A549 (cell line): ENCODE measurements at regions not wholly inside any gene's neighbourhood (a gene's known extent, or its start where the extent isn't known, plus 50 kb on each side); places are given as distances from the start of the nearest gene placed in this dataset.

ENCODE experiments used
- ATAC-seq, 2 experiments: fragments of 200-7000 bp in 1 of 2; fragments of >200 bp in 1 of 2; cut with Nextera tagmentation in 1 of 2; cut with Tn5 transposase in 1 of 2; 3 replicates each; pipeline versions ENCODE4 v1.8.0 to v1.9.1; 2018 to 2020; ENCODE audit warnings: mild to moderate bottlenecking in 1 of 2, moderate library complexity in 1 of 2
- CTCF ChIA-PET: fragments of 300-600 bp; sonication (Branson Sonifier 250); formaldehyde crosslinking; extraction: SDS; loops from one replicate; lab custom pipeline; 2021; ENCODE audit warnings: antibody characterized with exemption, inconsistent platforms; lab: Yijun Ruan, JAX
- POLR2A ChIA-PET: fragments of 350-600 bp; formaldehyde crosslinking; extraction: SDS; loops from one replicate; lab custom pipeline; 2021; ENCODE audit warnings: antibody characterized with exemption, inconsistent platforms; lab: Yijun Ruan, JAX
- DNase-seq, 2 experiments: peaks; one replicate each; pipeline versions ENCODE4 v3.0.0 to v3.0.0-alpha.2; 2011 to 2016; ENCODE audit warnings: low read depth in 1 of 2, low spot score in 1 of 2
- FAIRE-seq: peaks from 2 replicates; lab custom pipeline; 2011; peaks lifted over from hg19 to GRCh38; lab: Jason Lieb, UNC
- H3K27ac ChIP-seq, 2 experiments: fragments of >200 bp; sonication (Bioruptor Twin); formaldehyde crosslinking; 3 replicates each; pipeline ENCODE4 v1.5.1; 2016 to 2017
- H3K4me1 ChIP-seq: fragments of >200 bp; sonication (Bioruptor Twin); formaldehyde crosslinking; 3 replicates; pipeline ENCODE4 v1.6.1; 2016
- H3K4me2 ChIP-seq: fragments of >200 bp; sonication (Bioruptor Twin); formaldehyde crosslinking; 3 replicates; pipeline ENCODE4 v1.6.1; 2016
- H3K4me3 ChIP-seq: fragments of >200 bp; sonication (Bioruptor Twin); formaldehyde crosslinking; 3 replicates; pipeline ENCODE4 v1.5.1; 2016
- H3K9me3 ChIP-seq: fragments of >200 bp; sonication (Bioruptor Twin); formaldehyde crosslinking; 3 replicates; pipeline ENCODE4 v1.6.1; 2016
- BHLHE40 ChIP-seq: IDR thresholded peaks from 2 replicates; pipeline ENCODE4 v1.6.1; 2012; ENCODE audit warnings: low read depth, low read length, inconsistent platforms
- CBX8 ChIP-seq: fragments of 200-600 bp; sonication (generic); IDR thresholded peaks from 2 replicates; pipeline ENCODE4 v1.6.1; 2016
- CEBPB ChIP-seq, 2 experiments: fragments of >200 bp in 1 of 2; sonication (Bioruptor Twin) in 1 of 2; formaldehyde crosslinking in 1 of 2; IDR thresholded peaks; 2 replicates each; pipeline ENCODE4 v1.6.1; 2012 to 2016
- CHD2 ChIP-seq: fragments of 150-350 bp; IDR thresholded peaks from 2 replicates; pipeline ENCODE4 v1.6.1; 2014; ENCODE audit warnings: low read length; ENCODE audit not compliant: partially characterized antibody
- E2F6 ChIP-seq: IDR thresholded peaks from 2 replicates; pipeline ENCODE4 v1.6.1; 2012; ENCODE audit warnings: low read depth, borderline replicate concordance
- EHF ChIP-seq: fragments of 250-450 bp; sonication (Bioruptor Pico); IDR thresholded peaks from 2 replicates; pipeline ENCODE4 v1.5.0; 2020; ENCODE audit warnings: mild to moderate bottlenecking
- EHMT2 ChIP-seq: fragments of 200-600 bp; sonication (generic); IDR thresholded peaks from 2 replicates; pipeline ENCODE4 v1.6.1; 2016; ENCODE audit warnings: antibody characterized with exemption, low read depth, mild to moderate bottlenecking, moderate library complexity
- FOSB ChIP-seq: fragments of 250-450 bp; sonication (Bioruptor Pico); IDR thresholded peaks from 2 replicates; pipeline ENCODE4 v1.5.0; 2020; ENCODE audit warnings: mild to moderate bottlenecking, moderate library complexity
- FOSL2 ChIP-seq, 2 experiments: fragments of 450-650 bp in 1 of 2; fragments of >200 bp in 1 of 2; sonication (Bioruptor Twin) in 1 of 2; formaldehyde crosslinking; IDR thresholded peaks; 2 replicates each; pipeline versions ENCODE4 v1.5.0 to v1.6.1; 2016 to 2020; ENCODE audit warnings: mild to moderate bottlenecking in 1 of 2, moderate library complexity in 1 of 2
- FOXS1 ChIP-seq: fragments of 250-450 bp; sonication (Bioruptor Pico); IDR thresholded peaks from 2 replicates; pipeline ENCODE4 v1.5.0; 2020; ENCODE audit warnings: mild to moderate bottlenecking, moderate library complexity
- JUNB ChIP-seq: fragments of >200 bp; sonication (Bioruptor Twin); formaldehyde crosslinking; IDR thresholded peaks from 2 replicates; pipeline ENCODE4 v1.6.1; 2016
- KDM1A ChIP-seq: fragments of 200-600 bp; sonication (generic); IDR thresholded peaks from 2 replicates; pipeline ENCODE4 v1.6.1; 2016; ENCODE audit warnings: low read depth, mild to moderate bottlenecking
- NFE2L2 ChIP-seq: fragments of 150-350 bp; conservative IDR thresholded peaks from 2 replicates; pipeline ENCODE4 v1.6.1; 2014; ENCODE audit warnings: low read length
- NR3C1 ChIP-seq: fragments of >200 bp; sonication (Bioruptor Twin); formaldehyde crosslinking; IDR thresholded peaks from 3 replicates; pipeline ENCODE4 v1.6.1; 2017
- PHF8 ChIP-seq: fragments of 200-600 bp; sonication (generic); IDR thresholded peaks from 2 replicates; pipeline ENCODE4 v1.6.1; 2016; ENCODE audit warnings: low read depth, mild to moderate bottlenecking, antibody characterized with exemption, moderate library complexity, borderline replicate concordance
- POLR2AphosphoS2 ChIP-seq: conservative IDR thresholded peaks from 2 replicates; pipeline ENCODE4 v1.6.1; 2012; ENCODE audit warnings: low read length, improper control_type of control experiment, inconsistent platforms
- RAD21 ChIP-seq, 2 experiments: fragments of >200 bp in 1 of 2; sonication (Bioruptor Twin) in 1 of 2; formaldehyde crosslinking in 1 of 2; IDR thresholded peaks in 1 of 2; conservative IDR thresholded peaks in 1 of 2; 2 replicates in 1 of 2; 3 replicates in 1 of 2; pipeline ENCODE4 v1.6.1; 2012 to 2018; ENCODE audit warnings: inconsistent platforms in 1 of 2
- RCOR1 ChIP-seq: fragments of 150-350 bp; IDR thresholded peaks from 2 replicates; pipeline ENCODE4 v1.6.1; 2014; ENCODE audit warnings: antibody characterized with exemption, low read length, low read depth
- RFX5 ChIP-seq: fragments of 450-650 bp; IDR thresholded peaks from 2 replicates; pipeline ENCODE4 v1.7.1; 2014; ENCODE audit warnings: antibody characterized with exemption, mild to moderate bottlenecking, moderate library complexity
- SMC3 ChIP-seq: fragments of >200 bp; sonication (Bioruptor Twin); formaldehyde crosslinking; IDR thresholded peaks from 3 replicates; pipeline ENCODE4 v1.6.1; 2018; ENCODE audit warnings: inconsistent platforms
- SREBF2 ChIP-seq: fragments of 450-650 bp; IDR thresholded peaks from 2 replicates; pipeline ENCODE4 v1.6.1; 2014; ENCODE audit warnings: mild to moderate bottlenecking, moderate library complexity
- ZSCAN20 ChIP-seq: fragments of 250-450 bp; sonication (Bioruptor Pico); IDR thresholded peaks from 2 replicates; pipeline ENCODE4 v1.8.0; 2022; ENCODE audit warnings: mild to moderate bottlenecking, moderate library complexity
- WGBS: methylation state at CpG from one replicate; pipeline ENCODE4 v1.1.6; 2017; ENCODE audit errors: missing lambda C conversion rate; 5-methylcytosine and 5-hydroxymethylcytosine counted together
- TF ChIP-seq, protein P1 (sequence below): fragments of 450-650 bp; IDR thresholded peaks from 2 replicates; pipeline ENCODE4 v1.6.1; 2014; ENCODE audit warnings: antibody characterized with exemption
- TF ChIP-seq, protein P2 (sequence below): fragments of 200-600 bp; sonication (generic); IDR thresholded peaks from 2 replicates; pipeline ENCODE4 v1.6.1; 2016; ENCODE audit warnings: antibody characterized with exemption, mild to moderate bottlenecking, moderate library complexity
- TF ChIP-seq, protein P3 (sequence below): fragments of 250-450 bp; sonication (Bioruptor Pico); IDR thresholded peaks from 2 replicates; pipeline ENCODE4 v1.5.0; 2020; ENCODE audit warnings: low read depth, mild to moderate bottlenecking, moderate library complexity

- Histone ChIP-seq H3K4me2 (no peak overlapping the region), H3K4me1 (no peaks in the 10 kb centered on the region), H3K4me3 (no peak overlapping the region), H3K9me3 (no peaks in the 10 kb centered on the region), H3K27ac (no peak overlapping the region)
- WGBS = 70% methylated on average over 23 of the region's 23 CpGs
- DNase-seq (no peak), ATAC-seq (no peak), FAIRE-seq (no peak)
- no peak for TF ChIP-seq PHF8
- no peak for TF ChIP-seq SMC3
- TF ChIP-seq RAD21 (conservative IDR thresholded peaks at IDR 0.05 in 1 of 2, IDR thresholded peaks at IDR 0.05 in 1 of 2) = no peak
- TF ChIP-seq, protein P1, sequence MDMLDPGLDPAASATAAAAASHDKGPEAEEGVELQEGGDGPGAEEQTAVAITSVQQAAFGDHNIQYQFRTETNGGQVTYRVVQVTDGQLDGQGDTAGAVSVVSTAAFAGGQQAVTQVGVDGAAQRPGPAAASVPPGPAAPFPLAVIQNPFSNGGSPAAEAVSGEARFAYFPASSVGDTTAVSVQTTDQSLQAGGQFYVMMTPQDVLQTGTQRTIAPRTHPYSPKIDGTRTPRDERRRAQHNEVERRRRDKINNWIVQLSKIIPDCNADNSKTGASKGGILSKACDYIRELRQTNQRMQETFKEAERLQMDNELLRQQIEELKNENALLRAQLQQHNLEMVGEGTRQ = no peak
- TF ChIP-seq EHF (CRISPR knock-in tag) = no peak
- no peak for TF ChIP-seq FOSL2 (IDR thresholded peaks at IDR 0.05)
- TF ChIP-seq FOSL2 (CRISPR knock-in tag; IDR thresholded peaks at IDR 0.05) = no peak
- TF ChIP-seq FOSB (CRISPR knock-in tag) = no peak
- TF ChIP-seq SREBF2 = no peak
- TF ChIP-seq JUNB = no peak
- no peak for TF ChIP-seq RCOR1
- TF ChIP-seq KDM1A = no peak
- TF ChIP-seq EHMT2 = no peak
- no peak for TF ChIP-seq CHD2
- TF ChIP-seq NFE2L2 = no peak
- no peak for TF ChIP-seq CEBPB (IDR thresholded peaks at IDR 0.05)
- ChIA-PET POLR2A (no interaction called here), CTCF (no interaction called here)
Observed at GRCh38 chr20:11608736-11609135, 309.0 kb upstream of the BTBD3 start.

GRCh38 chr20:11624704-11625103 is 293.0 kb upstream of the BTBD3 start:
- POLR2A ChIA-PET = no interaction called here
- H3K9me3 ChIP-seq = no peaks in the 10 kb centered on the region
- H3K4me2 ChIP-seq = no peak overlapping the region
- no peak for DNase-seq
- peak; percentile 51 for FAIRE-seq
- no peak for TF ChIP-seq FOSL2 (IDR thresholded peaks at IDR 0.05)
- TF ChIP-seq FOSL2 (CRISPR knock-in tag; IDR thresholded peaks at IDR 0.05) = no peak
- TF ChIP-seq, protein P2, sequence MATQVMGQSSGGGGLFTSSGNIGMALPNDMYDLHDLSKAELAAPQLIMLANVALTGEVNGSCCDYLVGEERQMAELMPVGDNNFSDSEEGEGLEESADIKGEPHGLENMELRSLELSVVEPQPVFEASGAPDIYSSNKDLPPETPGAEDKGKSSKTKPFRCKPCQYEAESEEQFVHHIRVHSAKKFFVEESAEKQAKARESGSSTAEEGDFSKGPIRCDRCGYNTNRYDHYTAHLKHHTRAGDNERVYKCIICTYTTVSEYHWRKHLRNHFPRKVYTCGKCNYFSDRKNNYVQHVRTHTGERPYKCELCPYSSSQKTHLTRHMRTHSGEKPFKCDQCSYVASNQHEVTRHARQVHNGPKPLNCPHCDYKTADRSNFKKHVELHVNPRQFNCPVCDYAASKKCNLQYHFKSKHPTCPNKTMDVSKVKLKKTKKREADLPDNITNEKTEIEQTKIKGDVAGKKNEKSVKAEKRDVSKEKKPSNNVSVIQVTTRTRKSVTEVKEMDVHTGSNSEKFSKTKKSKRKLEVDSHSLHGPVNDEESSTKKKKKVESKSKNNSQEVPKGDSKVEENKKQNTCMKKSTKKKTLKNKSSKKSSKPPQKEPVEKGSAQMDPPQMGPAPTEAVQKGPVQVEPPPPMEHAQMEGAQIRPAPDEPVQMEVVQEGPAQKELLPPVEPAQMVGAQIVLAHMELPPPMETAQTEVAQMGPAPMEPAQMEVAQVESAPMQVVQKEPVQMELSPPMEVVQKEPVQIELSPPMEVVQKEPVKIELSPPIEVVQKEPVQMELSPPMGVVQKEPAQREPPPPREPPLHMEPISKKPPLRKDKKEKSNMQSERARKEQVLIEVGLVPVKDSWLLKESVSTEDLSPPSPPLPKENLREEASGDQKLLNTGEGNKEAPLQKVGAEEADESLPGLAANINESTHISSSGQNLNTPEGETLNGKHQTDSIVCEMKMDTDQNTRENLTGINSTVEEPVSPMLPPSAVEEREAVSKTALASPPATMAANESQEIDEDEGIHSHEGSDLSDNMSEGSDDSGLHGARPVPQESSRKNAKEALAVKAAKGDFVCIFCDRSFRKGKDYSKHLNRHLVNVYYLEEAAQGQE = no peak
- no peak for TF ChIP-seq ZSCAN20 (CRISPR knock-in tag)
- TF ChIP-seq, protein P3, sequence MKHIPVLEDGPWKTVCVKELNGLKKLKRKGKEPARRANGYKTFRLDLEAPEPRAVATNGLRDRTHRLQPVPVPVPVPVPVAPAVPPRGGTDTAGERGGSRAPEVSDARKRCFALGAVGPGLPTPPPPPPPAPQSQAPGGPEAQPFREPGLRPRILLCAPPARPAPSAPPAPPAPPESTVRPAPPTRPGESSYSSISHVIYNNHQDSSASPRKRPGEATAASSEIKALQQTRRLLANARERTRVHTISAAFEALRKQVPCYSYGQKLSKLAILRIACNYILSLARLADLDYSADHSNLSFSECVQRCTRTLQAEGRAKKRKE (CRISPR knock-in tag) = no peak
- no peak for TF ChIP-seq BHLHE40
- TF ChIP-seq RCOR1 = no peak
- no peak for TF ChIP-seq CBX8
- TF ChIP-seq EHMT2 = no peak
- TF ChIP-seq E2F6 = no peak
- no peak for TF ChIP-seq FOXS1 (CRISPR knock-in tag)
- no peak for TF ChIP-seq NR3C1
- no peak for TF ChIP-seq RFX5
- TF ChIP-seq POLR2AphosphoS2 = no peak
- TF ChIP-seq, all 56 proteins: peak for 0
- Histone ChIP-seq H3K4me1 (no peaks in the 10 kb centered on the region), H3K27ac (no peak overlapping the region), H3K4me3 (no peak overlapping the region)
- no peak for ATAC-seq
- 38% methylated on average over 3 of the region's 3 CpGs for WGBS
- CTCF ChIA-PET = no interaction called here
